Adrenal gland (tissue), 9 donors: ENCODE measurements at regions not wholly inside any gene's neighbourhood (a gene's known extent, or its start where the extent isn't known, plus 50 kb on each side); places are given as distances from the start of the nearest gene placed in this dataset.
A peak's percentile ranks its signal among the peaks of the same experiment; 100 is the strongest.
"Not testable (repeated sequence)": the region's sequence is repeated elsewhere in the genome, so short reads cannot be mapped to it uniquely, and the experiment has no call there.

Experiments
- DNase-seq, 7 donors: peaks; one replicate each; pipeline ENCODE4 v3.0.0-alpha.2; 2019 to 2020
- H3K27ac ChIP-seq, 5 donors: fragments of 200-600 bp; sonication (generic) in 4 of 5; 1 replicate in 3 of 5; 2 replicates in 2 of 5; pipeline versions ENCODE4 v1.5.1 to v1.8.0; 2016 to 2020; ENCODE audit warnings: mild to moderate bottlenecking in 1 of 5
- H3K27me3 ChIP-seq: fragments of 200-600 bp; 2 replicates; pipeline ENCODE4 v1.8.0; 2021
- H3K36me3 ChIP-seq, 2 donors: fragments of 200-600 bp; replicated peaks in 1 of 2; 1 replicate in 1 of 2; 2 replicates in 1 of 2; pipeline versions ENCODE4 v1.5.1 to v1.8.0; 2018 to 2022
- H3K4me1 ChIP-seq, 2 donors: fragments of 200-600 bp; replicated peaks in 1 of 2; 1 replicate in 1 of 2; 2 replicates in 1 of 2; pipeline versions ENCODE4 v1.5.1 to v1.8.0; 2018 to 2021
- H3K4me3 ChIP-seq, 4 donors: fragments of 200-600 bp; sonication (generic) in 3 of 4; one replicate each; pipeline ENCODE4 v1.5.1; 2016 to 2018
- H3K9me3 ChIP-seq, 3 donors: fragments of 200-600 bp; sonication (generic) in 1 of 3; replicated peaks in 1 of 3; 1 replicate in 2 of 3; 2 replicates in 1 of 3; pipeline versions ENCODE4 v1.5.1 to v1.8.0; 2016 to 2021
- CTCF ChIP-seq, 6 experiments: fragments of 450-650 bp in 4 of 6; fragments of 200-600 bp in 2 of 6; sonication (generic) in 1 of 6; IDR thresholded peaks; 1 replicate in 5 of 6; 2 replicates in 1 of 6; pipeline versions ENCODE4 v1.5.1 to v1.8.0; 2016 to 2021; ENCODE audit warnings: antibody characterized with exemption in 6 of 6, mild to moderate bottlenecking in 2 of 6, moderate library complexity in 1 of 6
- POLR2A ChIP-seq, 2 donors: fragments of 450-650 bp; IDR thresholded peaks; one replicate each; pipeline ENCODE4 v1.6.1; 2017; ENCODE audit warnings: antibody characterized with exemption in 2 of 2, mild to moderate bottlenecking in 2 of 2, moderate library complexity in 1 of 2
- WGBS, 4 donors: extraction: QIAGEN DNeasy Blood & Tissue Kit in 2 of 4; methylation state at CpG; one replicate each; pipeline versions ENCODE4 v1.1.5 to v1.1.7; 2013 to 2017; 5-methylcytosine and 5-hydroxymethylcytosine counted together
- intact Hi-C, 2 donors: fragments of 100-400 bp; cut with DNase I; formaldehyde crosslinking; loops; one replicate each; pipeline versions ENCODE4 v1.14.1 to v1.15.0; 2022 to 2023
- donor health status: healthy with polysubstance abuse.
- donor health status: Bipolar disorder and iron deficiency.
- donor health status: DM: yes; HTN: yes; CAD: no.
- donor health status: DM: no; HTN: no; CAD: no.
- donor health status: DM: no; HTN: no; CAD: no.

GRCh38 chr16:16561532-16561931, 182.6 kb downstream of the NPIPA7 start:
- WGBS, 4 donors = 66 to 79% (median 69%) methylated on average over 4 to 5 of the region's 5 CpGs
- H3K27me3 ChIP-seq, DNase-seq, H3K4me1 ChIP-seq, H3K27ac ChIP-seq, H3K4me3 ChIP-seq, H3K9me3 ChIP-seq, H3K36me3 ChIP-seq, intact Hi-C loops: not testable (repeated sequence)

- H3K4me1 ChIP-seq, H3K9me3 ChIP-seq, H3K4me3 ChIP-seq, H3K36me3 ChIP-seq, intact Hi-C loops, H3K27ac ChIP-seq, DNase-seq, H3K27me3 ChIP-seq: not testable (repeated sequence)
- 80 to 100% methylated on average over 1 of the region's 5 CpGs; no CpG with 5 or more reads in 2 of the 4 donors for WGBS, 4 donors
Measured at GRCh38 chr16:16563962-16564361, 185.0 kb downstream of the NPIPA7 start.

- DNase-seq, H3K27me3 ChIP-seq, H3K4me1 ChIP-seq, H3K4me3 ChIP-seq, H3K9me3 ChIP-seq, H3K36me3 ChIP-seq, intact Hi-C loops, H3K27ac ChIP-seq: not testable (repeated sequence)
- WGBS, 4 donors = no CpG with 5 or more reads among the region's 7 CpGs
Measured at GRCh38 chr16:16565326-16565725, 186.4 kb downstream of the NPIPA7 start.

GRCh38 chr16:16570055-16570454, 191.1 kb downstream of the NPIPA7 start:
- H3K27ac ChIP-seq, H3K27me3 ChIP-seq, H3K36me3 ChIP-seq, intact Hi-C loops, H3K4me1 ChIP-seq, H3K4me3 ChIP-seq, H3K9me3 ChIP-seq: not testable (repeated sequence)
- 39 to 50% (median 47%) methylated on average over 5 of the region's 5 CpGs for WGBS, 4 donors
- DNase-seq = peak in 1 of 7 donors; percentile 67

- H3K27me3 ChIP-seq, H3K27ac ChIP-seq, DNase-seq, H3K9me3 ChIP-seq, H3K36me3 ChIP-seq, intact Hi-C loops, H3K4me1 ChIP-seq, H3K4me3 ChIP-seq: not testable (repeated sequence)
- 60 to 68% (median 65%) methylated on average over 2 of the region's 2 CpGs for WGBS, 4 donors
Measured at GRCh38 chr16:16570874-16571273, 191.9 kb downstream of the NPIPA7 start.

- 60 to 100% (median 73%) methylated on average over 1 to 8 of the region's 10 CpGs for WGBS, 4 donors
Measured at GRCh38 chr16:16572130-16572774, 193.3 kb downstream of the NPIPA7 start.

GRCh38 chr16:16577062-16577461, 198.1 kb downstream of the NPIPA7 start:
- H3K9me3 ChIP-seq, H3K27ac ChIP-seq, H3K36me3 ChIP-seq, H3K4me3 ChIP-seq, H3K27me3 ChIP-seq, H3K4me1 ChIP-seq, intact Hi-C loops, DNase-seq: not testable (repeated sequence)
- WGBS, 4 donors = 49 to 75% (median 63%) methylated on average over 5 of the region's 5 CpGs

More at GRCh38 chr16:16572130-16572774, 193.3 kb downstream of the NPIPA7 start:
- intact Hi-C loops, H3K4me3 ChIP-seq, H3K27me3 ChIP-seq, DNase-seq, H3K9me3 ChIP-seq, H3K36me3 ChIP-seq, H3K4me1 ChIP-seq, H3K27ac ChIP-seq: not testable (repeated sequence)

- Histone ChIP-seq H3K9me3 (no peaks in the 10 kb centered on the region), H3K36me3 (no peaks in the 10 kb centered on the region), H3K27me3 (no peaks in the 10 kb centered on the region), H3K4me1 (no peaks in the 10 kb centered on the region), H3K4me3 (no peak overlapping the region), H3K27ac (no peak overlapping the region)
- intact Hi-C loops = no loop called here
- DNase-seq = no peak
- TF ChIP-seq CTCF (IDR thresholded peaks at IDR 0.05) (no peak), POLR2A (IDR thresholded peaks at IDR 0.05) (no peak)
- 83 to 93% (median 87%) methylated on average over 5 of the region's 5 CpGs for WGBS, 4 donors
Measured at GRCh38 chr16:16578701-16579100, 199.8 kb downstream of the NPIPA7 start.

GRCh38 chr16:16582916-16583315, 204.0 kb downstream of the NPIPA7 start:
- H3K36me3 ChIP-seq, H3K9me3 ChIP-seq, H3K27me3 ChIP-seq, intact Hi-C loops, H3K27ac ChIP-seq, DNase-seq, H3K4me1 ChIP-seq, H3K4me3 ChIP-seq: not testable (repeated sequence)
- WGBS, 4 donors = 83 to 92% (median 89%) methylated on average over 7 of the region's 7 CpGs

- H3K27ac ChIP-seq, H3K27me3 ChIP-seq, H3K4me1 ChIP-seq, H3K9me3 ChIP-seq, intact Hi-C loops, DNase-seq, H3K4me3 ChIP-seq, H3K36me3 ChIP-seq: not testable (repeated sequence)
- 86 to 89% (median 87%) methylated on average over 4 to 6 of the region's 7 CpGs for WGBS, 4 donors
Measured at GRCh38 chr16:16586073-16586651, 207.2 kb downstream of the NPIPA7 start.
